GM23338 (cell line): ENCODE measurements at regions not wholly inside any gene's neighbourhood (a gene's known extent, or its start where the extent isn't known, plus 50 kb on each side); places are given as distances from the start of the nearest gene placed in this dataset.

Experiments used
- ATAC-seq: fragments of 200-7000 bp; cut with Tn5 transposase; 3 replicates; pipeline ENCODE4 v1.9.1; 2020
- DNase-seq: peaks from one replicate; pipeline ENCODE4 v3.0.0-alpha.2; 2015; ENCODE audit warnings: low spot score
- H2AFZ ChIP-seq: fragments of 200-600 bp; sonication (generic); 2 replicates; pipeline ENCODE4 v1.8.0; 2016; ENCODE audit warnings: antibody characterized with exemption, mild to moderate bottlenecking, moderate library complexity
- H3F3A ChIP-seq: fragments of 200-600 bp; sonication (generic); replicated peaks from 2 replicates; pipeline ENCODE4 v1.8.0; 2017; ENCODE audit warnings: antibody characterized with exemption, mixed run types, low read depth
- H3K27ac ChIP-seq: fragments of 200-600 bp; sonication (generic); 2 replicates; pipeline ENCODE4 v1.6.1; 2016; ENCODE audit warnings: low read depth
- H3K27me3 ChIP-seq: fragments of 200-600 bp; sonication (generic); 2 replicates; pipeline ENCODE4 v1.8.0; 2016; ENCODE audit warnings: mild to moderate bottlenecking, mixed run types, moderate library complexity; ENCODE audit not compliant: insufficient read depth
- H3K36me3 ChIP-seq: fragments of 200-600 bp; sonication (generic); 2 replicates; pipeline ENCODE4 v1.8.0; 2016; ENCODE audit warnings: mild to moderate bottlenecking; ENCODE audit not compliant: insufficient read depth
- H3K4me1 ChIP-seq: fragments of 200-600 bp; sonication (generic); 2 replicates; pipeline ENCODE4 v1.8.0; 2016; ENCODE audit warnings: mild to moderate bottlenecking, moderate library complexity; ENCODE audit not compliant: insufficient read depth
- H3K4me2 ChIP-seq: fragments of 200-600 bp; sonication (generic); 2 replicates; pipeline ENCODE4 v1.7.1; 2017; ENCODE audit warnings: mixed run types
- H3K4me3 ChIP-seq: fragments of 200-600 bp; sonication (generic); 2 replicates; pipeline ENCODE4 v1.6.1; 2016; ENCODE audit warnings: mixed run types
- H3K79me2 ChIP-seq: fragments of 200-600 bp; sonication (generic); replicated peaks from 2 replicates; pipeline ENCODE4 v1.8.0; 2017; ENCODE audit warnings: mild to moderate bottlenecking; ENCODE audit not compliant: insufficient read depth
- H3K9me2 ChIP-seq: fragments of 200-600 bp; sonication (generic); 2 replicates; pipeline ENCODE4 v1.8.0; 2017; ENCODE audit not compliant: insufficient read depth
- H4K20me1 ChIP-seq: fragments of 200-600 bp; sonication (generic); replicated peaks from 2 replicates; pipeline ENCODE4 v1.8.0; 2017; ENCODE audit warnings: mild to moderate bottlenecking; ENCODE audit not compliant: insufficient read depth
- H3K27ac Mint-ChIP-seq: 2 replicates; pipeline ENCODE4 v1.8.0; 2020; ENCODE audit warnings: inconsistent platforms, mild to moderate bottlenecking, moderate library complexity, mixed read lengths
- H3K27me3 Mint-ChIP-seq: 3 replicates; pipeline ENCODE4 v1.8.0; 2022; ENCODE audit warnings: low read depth, mild to moderate bottlenecking, moderate library complexity, mixed read lengths, inconsistent platforms; ENCODE audit not compliant: insufficient read depth, poor library complexity
- H3K36me3 Mint-ChIP-seq: 3 replicates; pipeline ENCODE4 v1.8.0; 2021; ENCODE audit warnings: low read depth, mild to moderate bottlenecking, inconsistent platforms, moderate library complexity, mixed read lengths
- H3K4me1 Mint-ChIP-seq: 3 replicates; pipeline ENCODE4 v1.8.0; 2020; ENCODE audit warnings: mild to moderate bottlenecking, inconsistent platforms, mixed read lengths
- H3K4me3 Mint-ChIP-seq: 3 replicates; pipeline ENCODE4 v1.8.0; 2021; ENCODE audit warnings: moderate library complexity, mild to moderate bottlenecking, inconsistent platforms, mixed read lengths
- H3K9me3 Mint-ChIP-seq: 3 replicates; pipeline ENCODE4 v1.8.0; 2020; ENCODE audit warnings: moderate library complexity, mild to moderate bottlenecking, inconsistent platforms, mixed read lengths
- CREB1 ChIP-seq: fragments of 250-450 bp; sonication (Bioruptor Pico); IDR thresholded peaks from 2 replicates; pipeline ENCODE4 v1.5.0; 2020; ENCODE audit warnings: low read depth, mild to moderate bottlenecking, moderate library complexity
- CTCF ChIP-seq, 2 experiments: fragments of 200-600 bp in 1 of 2; sonication (generic) in 1 of 2; conservative IDR thresholded peaks; 2 replicates each; pipeline versions ENCODE4 v1.5.1 to v1.6.1; 2016 to 2017; ENCODE audit warnings: antibody characterized with exemption in 2 of 2, low read depth in 2 of 2, mild to moderate bottlenecking in 2 of 2, moderate library complexity in 1 of 2
- ETS1 ChIP-seq: IDR thresholded peaks from 2 replicates; pipeline ENCODE4 v1.6.1; 2016; ENCODE audit warnings: antibody characterized with exemption
- EZH2 ChIP-seq: fragments of 200-600 bp; sonication (generic); IDR thresholded peaks from one replicate; pipeline ENCODE4 v1.8.0; 2017; ENCODE audit warnings: antibody characterized with exemption, mild to moderate bottlenecking, low read depth; ENCODE audit not compliant: unreplicated experiment
- EZH2phosphoT487 ChIP-seq: fragments of 200-600 bp; sonication (generic); IDR thresholded peaks from one replicate; pipeline ENCODE4 v1.8.1; 2018; ENCODE audit warnings: antibody characterized with exemption; ENCODE audit not compliant: unreplicated experiment
- JUNB ChIP-seq: IDR thresholded peaks from one replicate; pipeline ENCODE4 v1.6.1; 2016; ENCODE audit warnings: antibody characterized with exemption; ENCODE audit not compliant: unreplicated experiment
- NANOG ChIP-seq: IDR thresholded peaks from 2 replicates; pipeline ENCODE4 v1.6.1; 2016; ENCODE audit warnings: antibody characterized with exemption, borderline replicate concordance
- POLR2AphosphoS5 ChIP-seq: IDR thresholded peaks from 2 replicates; pipeline ENCODE4 v1.6.1; 2016; ENCODE audit warnings: antibody characterized with exemption, low read depth
- REST ChIP-seq: IDR thresholded peaks from one replicate; pipeline ENCODE4 v1.6.1; 2018; ENCODE audit warnings: antibody characterized with exemption; ENCODE audit not compliant: unreplicated experiment
- STAT1 ChIP-seq: IDR thresholded peaks from one replicate; pipeline ENCODE4 v1.6.1; 2016; ENCODE audit warnings: antibody characterized with exemption; ENCODE audit not compliant: unreplicated experiment
- ZNF114 ChIP-seq: fragments of 250-450 bp; sonication (Bioruptor Pico); IDR thresholded peaks from 2 replicates; pipeline ENCODE4 v1.5.0; 2020; ENCODE audit warnings: mild to moderate bottlenecking, moderate library complexity
- ZNF331 ChIP-seq: fragments of 250-450 bp; sonication (Bioruptor Pico); IDR thresholded peaks from 2 replicates; pipeline ENCODE4 v1.5.0; 2020; ENCODE audit warnings: low read depth, mild to moderate bottlenecking, moderate library complexity
- ZNF462 ChIP-seq: fragments of 250-450 bp; sonication (Bioruptor Pico); IDR thresholded peaks from 2 replicates; pipeline ENCODE4 v1.5.0; 2020; ENCODE audit warnings: mild to moderate bottlenecking, moderate library complexity

GRCh38 chr5:173812811-173813550, 75.2 kb upstream of the CPEB4 start:
- Histone ChIP-seq H2AFZ (no peak overlapping the region), H4K20me1 (no peaks in the 10 kb centered on the region), H3K9me2 (peaks cover 17% of the 10 kb centered on the region; the same call in 1 of the 2 replicates), H3K36me3 (no peaks in the 10 kb centered on the region), H3K4me3 (no peak overlapping the region), H3K27ac (no peak overlapping the region), H3K27me3 (no peaks in the 10 kb centered on the region), H3F3A (no peaks in the 10 kb centered on the region), H3K79me2 (no peaks in the 10 kb centered on the region), H3K4me2 (no peak overlapping the region), H3K4me1 (0 out of 2 replicates have a peak, but pooled peaks cover 12% of the 10 kb centered on the region)
- Mint-ChIP-seq H3K4me1 (peaks cover 5% of the 10 kb centered on the region; the same call in 2 of the 3 replicates), H3K36me3 (peaks cover 3% of the 10 kb centered on the region; the same call in 2 of the 3 replicates), H3K27ac (no peak overlapping the region), H3K27me3 (peaks cover 8% of the 10 kb centered on the region), H3K4me3 (no peak overlapping the region), H3K9me3 (peaks cover 9% of the 10 kb centered on the region)
- no peak for ATAC-seq
- DNase-seq: no peak
- TF ChIP-seq ETS1 (no peak), STAT1 (no peak), CTCF (conservative IDR thresholded peaks at IDR 0.05; ENCODE audit: low read depth in 2 of 2) (no peak), EZH2 (no peak), ZNF114 (no peak), JUNB (no peak), REST (no peak), EZH2phosphoT487 (no peak), POLR2AphosphoS5 (no peak), CREB1 (CRISPR knock-in tag) (no peak), ZNF331 (CRISPR knock-in tag) (no peak), NANOG (no peak), ZNF462 (CRISPR knock-in tag) (no peak)
